Neuronal stem cell (in vitro differentiated cells): ENCODE measurements at regions not wholly inside any gene's neighbourhood (a gene's known extent, or its start where the extent isn't known, plus 50 kb on each side); places are given as distances from the start of the nearest gene placed in this dataset.

Experiments used
- DNase-seq: peaks from one replicate; pipeline ENCODE4 v3.0.0-alpha.2; 2013; ENCODE audit warnings: low spot score
- H2AFZ ChIP-seq: one replicate; pipeline ENCODE4 v1.6.1; 2013; ENCODE audit warnings: mild to moderate bottlenecking, low read length, inconsistent platforms
- H2AK5ac ChIP-seq: 2 replicates; pipeline ENCODE4 v1.6.1; 2013; ENCODE audit warnings: low read depth, mild to moderate bottlenecking, inconsistent platforms, low read length, moderate library complexity, mixed read lengths
- H2BK120ac ChIP-seq: 2 replicates; pipeline ENCODE4 v1.6.1; 2013; ENCODE audit warnings: low read depth, mild to moderate bottlenecking, inconsistent platforms, low read length, moderate library complexity, mixed read lengths
- H2BK12ac ChIP-seq: one replicate; pipeline ENCODE4 v1.6.1; 2013; ENCODE audit warnings: low read length, inconsistent platforms
- H2BK15ac ChIP-seq: 2 replicates; pipeline ENCODE4 v1.6.1; 2013; ENCODE audit warnings: mild to moderate bottlenecking, low read length, inconsistent platforms, mixed read lengths
- H2BK5ac ChIP-seq: one replicate; pipeline ENCODE4 v1.6.1; 2013; ENCODE audit warnings: inconsistent platforms, mild to moderate bottlenecking, low read length, moderate library complexity
- H3K14ac ChIP-seq: one replicate; pipeline ENCODE4 v1.6.1; 2013; ENCODE audit warnings: low read length, inconsistent platforms
- H3K18ac ChIP-seq: 2 replicates; pipeline ENCODE4 v1.6.1; 2013; ENCODE audit warnings: low read length, inconsistent platforms
- H3K23ac ChIP-seq: 2 replicates; pipeline ENCODE4 v1.6.1; 2013; ENCODE audit warnings: low read depth, mild to moderate bottlenecking, mixed read lengths, low read length, inconsistent platforms; ENCODE audit not compliant: poor library complexity
- H3K27ac ChIP-seq: replicated peaks from 3 replicates; pipeline ENCODE4 v1.5.1; 2013; ENCODE audit warnings: low read length, inconsistent platforms
- H3K27me3 ChIP-seq, 3 experiments: 2 replicates each; pipeline ENCODE4 v1.6.1; 2013; ENCODE audit warnings: low read length in 3 of 3, mild to moderate bottlenecking in 2 of 3, inconsistent platforms in 1 of 3, low read depth in 1 of 3, mixed read lengths in 1 of 3, moderate library complexity in 1 of 3; ENCODE audit not compliant: control insufficient read depth in 3 of 3, insufficient read depth in 3 of 3
- H3K36me3 ChIP-seq, 2 donors: replicated peaks in 1 of 2; 2 replicates each; pipeline ENCODE4 v1.6.1; 2013; ENCODE audit warnings: low read length in 2 of 2; ENCODE audit not compliant: control insufficient read depth in 2 of 2, insufficient read depth in 2 of 2
- H3K4ac ChIP-seq: 2 replicates; pipeline ENCODE4 v1.6.1; 2013; ENCODE audit warnings: inconsistent platforms, mild to moderate bottlenecking, low read length, moderate library complexity
- H3K4me1 ChIP-seq, 2 donors: 1 replicate in 1 of 2; 2 replicates in 1 of 2; pipeline ENCODE4 v1.6.1; 2013; ENCODE audit warnings: low read length in 2 of 2, low read depth in 1 of 2; ENCODE audit not compliant: control insufficient read depth in 2 of 2, insufficient read depth in 1 of 2
- H3K4me2 ChIP-seq: one replicate; pipeline ENCODE4 v1.6.1; 2013; ENCODE audit warnings: mild to moderate bottlenecking, low read length, inconsistent platforms; ENCODE audit not compliant: insufficient read depth, poor library complexity, severe bottlenecking
- H3K4me3 ChIP-seq, 2 donors: 2 replicates each; pipeline ENCODE4 v1.5.1; 2013; ENCODE audit warnings: low read length in 2 of 2, mild to moderate bottlenecking in 2 of 2, inconsistent platforms in 1 of 2, moderate library complexity in 1 of 2
- H3K79me1 ChIP-seq: one replicate; pipeline ENCODE4 v1.6.1; 2013; ENCODE audit warnings: low read depth, mild to moderate bottlenecking, inconsistent platforms, low read length, moderate library complexity
- H3K9ac ChIP-seq: one replicate; pipeline ENCODE4 v1.6.1; 2013; ENCODE audit warnings: mild to moderate bottlenecking, low read depth, low read length, inconsistent platforms; ENCODE audit not compliant: poor library complexity
- H3K9me3 ChIP-seq, 2 donors: replicated peaks in 1 of 2; 2 replicates each; pipeline versions ENCODE3 to v1.6.1; 2013; ENCODE audit warnings: low read length in 2 of 2, mild to moderate bottlenecking in 2 of 2, inconsistent platforms in 1 of 2, low read depth in 1 of 2, mixed read lengths in 1 of 2, moderate library complexity in 1 of 2; ENCODE audit not compliant: control insufficient read depth in 2 of 2, insufficient read depth in 1 of 2
- H4K8ac ChIP-seq: one replicate; pipeline ENCODE4 v1.6.1; 2013; ENCODE audit warnings: low read depth, mild to moderate bottlenecking, inconsistent platforms, low read length, moderate library complexity
- H4K91ac ChIP-seq: one replicate; pipeline ENCODE4 v1.6.1; 2013; ENCODE audit warnings: low read length, low read depth, mild to moderate bottlenecking, inconsistent platforms; ENCODE audit not compliant: poor library complexity
- WGBS, 2 donors: extraction: QIAGEN DNeasy Blood & Tissue Kit; methylation state at CpG; one replicate each; pipeline ENCODE4 v1.1.7; 2013; ENCODE audit warnings: missing lambda C conversion rate in 2 of 2, mixed read lengths in 1 of 2; ENCODE audit not compliant: insufficient read length in 2 of 2, insufficient replicate concordance in 1 of 2; ENCODE audit errors: extremely low coverage in 2 of 2; 5-methylcytosine and 5-hydroxymethylcytosine counted together

GRCh38 chr2:83528767-83529166, 930.3 kb downstream of the SUCLG1 start:
- Histone ChIP-seq H3K9me3 (peaks cover 0 to 2% of the 10 kb centered on the region in 2 donors), H2BK120ac (no peak overlapping the region), H4K91ac (no peak overlapping the region), H2AK5ac (no peak overlapping the region), H2AFZ (peak overlapping the region; percentile 46), H3K23ac (no peak overlapping the region), H3K4ac (no peak overlapping the region), H3K9ac (no peak overlapping the region), H2BK5ac (no peak overlapping the region), H3K79me1 (no peaks in the 10 kb centered on the region), H3K36me3 (no peaks in the 10 kb centered on the region), H3K4me2 (no peak overlapping the region), H2BK15ac (no peak overlapping the region), H3K27ac (no peak overlapping the region), H3K4me3 (no peak overlapping the region), H3K27me3 (no peaks in the 10 kb centered on the region), H4K8ac (no peak overlapping the region), H3K18ac (no peak overlapping the region), H2BK12ac (no peak overlapping the region), H3K14ac (no peak overlapping the region), H3K4me1 (peaks cover 2 to 13% of the 10 kb centered on the region in 2 donors)
- no peak for DNase-seq
- no CpG with 5 or more reads among the region's 1 CpG for WGBS, 2 donors

- H3K14ac ChIP-seq: no peak overlapping the region
- H3K4me2 ChIP-seq: no peak overlapping the region
- no peak for DNase-seq
- H3K4me1 ChIP-seq: no peaks in the 10 kb centered on the region
- no peak overlapping the region for H2BK5ac ChIP-seq
- no peaks in the 10 kb centered on the region for H3K79me1 ChIP-seq
- no peak overlapping the region for H2AK5ac ChIP-seq
- no CpG with 5 or more reads among the region's 4 CpGs for WGBS, 2 donors
- no peak overlapping the region for H3K4me3 ChIP-seq
- no peak overlapping the region for H3K27ac ChIP-seq
- no peaks in the 10 kb centered on the region for H3K36me3 ChIP-seq
- H3K9ac ChIP-seq: no peak overlapping the region
- no peak overlapping the region for H4K8ac ChIP-seq
- H2AFZ ChIP-seq: no peak overlapping the region
- H3K18ac ChIP-seq: no peak overlapping the region
- H3K27me3 ChIP-seq: no peaks in the 10 kb centered on the region
- no peak overlapping the region for H2BK12ac ChIP-seq
- H3K23ac ChIP-seq: no peak overlapping the region
- H2BK120ac ChIP-seq: no peak overlapping the region
- no peak overlapping the region for H3K4ac ChIP-seq
- no peak overlapping the region for H4K91ac ChIP-seq
- no peak overlapping the region for H2BK15ac ChIP-seq
- no peaks in the 10 kb centered on the region for H3K9me3 ChIP-seq
Observed at GRCh38 chr2:83522891-83523493, 936.1 kb downstream of the SUCLG1 start.

- no peak overlapping the region for H4K8ac ChIP-seq
Observed at GRCh38 chr2:83517727-83518368, 941.2 kb downstream of the SUCLG1 start.

GRCh38 chr2:83516503-83516902, 942.6 kb downstream of the SUCLG1 start:
- no peak overlapping the region for H2BK120ac ChIP-seq
- H3K27me3 ChIP-seq: no peaks in the 10 kb centered on the region
- no peak overlapping the region for H3K27ac ChIP-seq
- H2BK15ac ChIP-seq: no peak overlapping the region
- H3K9me3 ChIP-seq: no peaks in the 10 kb centered on the region
- no peak overlapping the region for H4K91ac ChIP-seq
- no peak overlapping the region for H2BK12ac ChIP-seq
- H2AK5ac ChIP-seq: no peak overlapping the region
- H2BK5ac ChIP-seq: no peak overlapping the region
- H3K4me3 ChIP-seq: no peak overlapping the region
- H2AFZ ChIP-seq: no peak overlapping the region
- H3K23ac ChIP-seq: no peak overlapping the region
- no peaks in the 10 kb centered on the region for H3K4me1 ChIP-seq
- no peak overlapping the region for H3K9ac ChIP-seq
- no peaks in the 10 kb centered on the region for H3K36me3 ChIP-seq
- H3K14ac ChIP-seq: no peak overlapping the region
- no peak for DNase-seq
- no peak overlapping the region for H3K4ac ChIP-seq
- no CpG with 5 or more reads among the region's 3 CpGs for WGBS, 2 donors
- H3K18ac ChIP-seq: no peak overlapping the region
- H4K8ac ChIP-seq: no peak overlapping the region
- no peak overlapping the region for H3K4me2 ChIP-seq
- H3K79me1 ChIP-seq: no peaks in the 10 kb centered on the region

More at GRCh38 chr2:83517727-83518368, 941.2 kb downstream of the SUCLG1 start:
- no peaks in the 10 kb centered on the region for H3K27me3 ChIP-seq
- no peak overlapping the region for H2BK12ac ChIP-seq
- no peak overlapping the region for H3K4ac ChIP-seq
- H3K4me1 ChIP-seq: no peaks in the 10 kb centered on the region
- no CpG with 5 or more reads among the region's 42 CpGs for WGBS, 2 donors
- no peak overlapping the region for H3K4me3 ChIP-seq
- no peak overlapping the region for H2AK5ac ChIP-seq
- H2BK15ac ChIP-seq: no peak overlapping the region
- no peak overlapping the region for H2BK5ac ChIP-seq
- no peaks in the 10 kb centered on the region for H3K79me1 ChIP-seq
- no peaks in the 10 kb centered on the region for H3K9me3 ChIP-seq
- no peak overlapping the region for H2BK120ac ChIP-seq
- no peak overlapping the region for H3K14ac ChIP-seq
- no peaks in the 10 kb centered on the region for H3K36me3 ChIP-seq
- no peak overlapping the region for H4K91ac ChIP-seq
- H3K9ac ChIP-seq: no peak overlapping the region
- no peak overlapping the region for H3K4me2 ChIP-seq
- no peak overlapping the region for H3K27ac ChIP-seq
- peak overlapping the region; percentile 77 for H2AFZ ChIP-seq
- H3K18ac ChIP-seq: no peak overlapping the region
- no peak overlapping the region for H3K23ac ChIP-seq
- no peak for DNase-seq
